ENCODE measurements at regions not wholly inside any gene's neighbourhood (a gene's known extent, or its start where the extent isn't known, plus 50 kb on each side); places are given as distances from the start of the nearest gene placed in this dataset.
A peak's percentile ranks its signal among the peaks of the same experiment; 100 is the strongest.

DNA sequence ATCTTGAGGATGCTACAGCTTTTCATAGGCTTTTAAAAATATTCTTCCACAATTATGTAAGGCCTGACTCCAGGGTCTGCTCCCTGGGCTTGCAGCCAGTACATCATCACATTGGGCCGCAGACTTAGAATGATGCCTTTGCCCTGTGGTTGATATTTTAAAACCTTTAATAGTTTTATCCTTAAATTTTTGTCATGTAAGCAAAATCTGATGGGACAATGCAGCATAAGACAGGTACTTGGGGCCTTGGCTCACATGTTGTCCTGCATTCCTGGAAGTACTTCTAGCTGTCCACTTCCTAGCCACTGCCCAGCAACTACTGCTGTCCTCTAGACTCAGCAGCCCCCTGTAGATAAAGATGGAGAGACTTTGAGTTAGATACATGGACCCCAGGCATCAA is 197.3 kb upstream of the SLITRK3 start:
- Histone ChIP-seq H3K4me3 (no peak overlapping the region), H3K27ac (no peak overlapping the region), H3K4me1 (replicated peaks in 1 of 2) (no peaks in the 10 kb centered on the region)
- WGBS, 10 experiments = 0 to 100% (median 89%) methylated on average over 1 of the region's 1 CpG; no CpG with 5 or more reads in 4 of the 10 experiments
- in situ Hi-C loops (cut with MboI; ENCODE audit: low pct_unique_long_range_greater_than_20kb in 2 of 9, low sequenced_read_pairs in 9 of 9, unreplicated experiment in 9 of 9) = no loop called here
- ATAC-seq (replicated peaks in 6 of 8) = no peak

DNA sequence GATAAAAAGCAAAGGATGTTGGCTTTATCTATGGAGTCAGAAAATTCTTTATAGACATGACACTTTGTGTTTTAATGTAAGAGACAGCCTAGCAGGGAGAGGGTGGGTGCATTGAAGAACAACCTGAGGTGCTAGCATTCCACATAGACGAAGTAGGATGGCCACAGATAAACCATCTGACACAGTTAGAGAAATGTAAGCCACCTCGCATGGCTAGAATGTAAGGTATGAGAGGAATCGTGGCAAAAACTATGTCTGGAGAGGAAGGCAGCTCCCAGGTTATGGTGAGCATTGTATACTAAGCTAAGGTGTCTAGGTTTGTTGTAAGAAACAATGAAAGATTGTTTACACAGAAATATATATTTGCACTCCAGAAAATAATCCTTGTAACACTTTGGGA is 194.0 kb upstream of the SLITRK3 start:
- no peak overlapping the region for H3K27ac ChIP-seq
- H3K4me3 ChIP-seq = no peak overlapping the region
- no peak for ATAC-seq (replicated peaks in 6 of 8)
- in situ Hi-C loops (cut with MboI; ENCODE audit: low pct_unique_long_range_greater_than_20kb in 2 of 9, low sequenced_read_pairs in 9 of 9, unreplicated experiment in 9 of 9) = no loop called here
- WGBS, 10 experiments = 10 to 93% (median 67%) methylated on average over 1 to 3 of the region's 3 CpGs; no CpG with 5 or more reads in 3 of the 10 experiments
- H3K4me1 ChIP-seq (replicated peaks in 1 of 2) = no peaks in the 10 kb centered on the region

DNA sequence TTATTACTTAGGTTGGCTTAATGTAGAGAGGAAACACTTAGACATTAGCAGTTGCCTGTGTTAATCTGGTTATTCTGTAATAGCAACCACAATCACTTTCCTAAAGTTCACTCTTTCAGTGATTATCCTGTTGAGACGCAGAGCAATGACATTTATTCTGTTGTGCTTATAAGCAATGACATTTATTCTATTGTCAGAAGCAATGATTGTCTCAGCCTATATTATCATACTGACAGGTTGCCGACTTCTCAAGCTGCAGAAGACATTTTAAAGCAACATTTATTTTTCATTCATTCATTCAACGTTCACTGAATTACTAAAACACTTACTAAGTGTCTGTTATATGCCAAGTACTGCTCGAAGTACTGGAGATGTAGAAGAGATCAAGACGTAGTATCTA is 193.5 kb upstream of the SLITRK3 start:
- in situ Hi-C loops (cut with MboI; ENCODE audit: low pct_unique_long_range_greater_than_20kb in 2 of 9, low sequenced_read_pairs in 9 of 9, unreplicated experiment in 9 of 9) = no loop called here
- WGBS, 10 experiments = 7 to 92% (median 76%) methylated on average over 1 to 5 of the region's 5 CpGs

DNA sequence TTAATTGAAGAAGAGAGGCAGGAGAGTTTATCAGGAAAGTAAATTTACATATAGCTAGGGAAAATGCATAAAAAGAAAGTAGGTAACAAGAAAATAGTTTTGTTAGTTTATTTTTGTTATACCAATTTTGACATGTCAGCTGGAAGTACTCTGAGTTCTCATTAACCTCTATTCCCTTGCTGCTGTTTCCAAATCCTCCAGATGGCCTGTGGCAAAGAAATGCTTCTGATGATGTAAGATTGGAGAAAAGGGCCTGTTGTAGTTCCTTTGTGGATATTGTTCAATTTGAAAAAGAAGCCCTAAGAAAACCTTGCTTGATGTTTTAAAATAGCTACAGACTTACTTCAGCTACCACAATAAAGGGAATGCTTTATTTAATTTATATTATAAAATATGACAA is 192.9 kb upstream of the SLITRK3 start:
- in situ Hi-C loops (cut with MboI; ENCODE audit: low pct_unique_long_range_greater_than_20kb in 2 of 9, low sequenced_read_pairs in 9 of 9, unreplicated experiment in 9 of 9) = no loop called here
- no peak overlapping the region for H3K27ac ChIP-seq
- no peak overlapping the region for H3K4me3 ChIP-seq
- ATAC-seq (replicated peaks in 6 of 8) = no peak
- H3K4me1 ChIP-seq (replicated peaks in 1 of 2) = no peaks in the 10 kb centered on the region

More for the DNA sequence above, 193.5 kb upstream of the SLITRK3 start:
- Histone ChIP-seq H3K4me1 (replicated peaks in 1 of 2) (no peaks in the 10 kb centered on the region), H3K27ac (no peak overlapping the region), H3K4me3 (no peak overlapping the region)
- no peak for ATAC-seq (replicated peaks in 6 of 8)

DNA sequence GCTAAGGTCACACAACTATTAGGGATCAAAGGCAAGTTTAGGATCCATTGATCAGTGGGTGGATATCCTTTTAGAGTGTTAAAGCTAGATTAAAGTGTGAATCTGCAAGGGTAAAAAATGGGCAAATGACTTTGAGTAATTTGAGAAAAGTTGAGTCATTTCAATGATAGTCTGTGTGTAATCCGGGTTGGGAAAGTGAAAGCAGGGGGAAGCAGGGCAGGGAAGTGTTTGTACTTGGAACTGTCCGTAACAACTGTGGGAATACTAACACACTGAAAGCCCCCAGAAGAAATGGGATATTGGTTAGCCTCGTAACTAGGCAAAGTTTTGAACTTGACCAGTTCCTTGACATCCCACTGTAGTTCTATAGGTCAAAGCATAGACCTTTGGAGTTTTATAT is 187.2 kb upstream of the SLITRK3 start:
- WGBS, 10 experiments = 0 to 100% (median 88%) methylated on average over 1 to 3 of the region's 3 CpGs
- in situ Hi-C loops (cut with MboI; ENCODE audit: low pct_unique_long_range_greater_than_20kb in 2 of 9, low sequenced_read_pairs in 9 of 9, unreplicated experiment in 9 of 9) = no loop called here
- ATAC-seq (replicated peaks in 6 of 8) = no peak
- no peak overlapping the region for H3K27ac ChIP-seq
- no peaks in the 10 kb centered on the region for H3K4me1 ChIP-seq (replicated peaks in 1 of 2)
- H3K4me3 ChIP-seq = no peak overlapping the region

DNA sequence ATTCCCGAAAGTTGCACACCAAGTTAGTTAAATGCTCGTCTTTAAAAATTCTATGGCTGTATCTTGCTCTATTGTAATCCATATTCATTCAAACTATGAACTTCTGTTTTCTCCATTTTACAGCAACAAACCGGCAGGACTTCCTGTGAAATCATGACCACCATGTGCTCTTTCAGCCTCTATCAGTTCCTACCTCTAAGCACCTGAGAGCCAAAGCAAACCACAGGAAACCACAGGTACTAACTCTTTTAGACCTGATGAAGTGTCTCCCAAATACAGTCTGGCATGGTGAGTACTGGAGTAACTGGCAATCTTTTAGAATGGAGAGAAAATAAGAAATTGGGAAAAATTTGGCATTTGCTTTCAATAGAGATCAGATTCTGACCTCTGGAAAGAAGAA is 186.5 kb upstream of the SLITRK3 start:
- no peak overlapping the region for H3K4me3 ChIP-seq
- H3K4me1 ChIP-seq (replicated peaks in 1 of 2) = no peaks in the 10 kb centered on the region
- WGBS, 10 experiments = 0 to 100% (median 75%) methylated on average over 1 to 3 of the region's 3 CpGs
- H3K27ac ChIP-seq = no peak overlapping the region
- in situ Hi-C loops (cut with MboI; ENCODE audit: low pct_unique_long_range_greater_than_20kb in 2 of 9, low sequenced_read_pairs in 9 of 9, unreplicated experiment in 9 of 9) = no loop called here
- no peak for ATAC-seq (replicated peaks in 6 of 8)

DNA sequence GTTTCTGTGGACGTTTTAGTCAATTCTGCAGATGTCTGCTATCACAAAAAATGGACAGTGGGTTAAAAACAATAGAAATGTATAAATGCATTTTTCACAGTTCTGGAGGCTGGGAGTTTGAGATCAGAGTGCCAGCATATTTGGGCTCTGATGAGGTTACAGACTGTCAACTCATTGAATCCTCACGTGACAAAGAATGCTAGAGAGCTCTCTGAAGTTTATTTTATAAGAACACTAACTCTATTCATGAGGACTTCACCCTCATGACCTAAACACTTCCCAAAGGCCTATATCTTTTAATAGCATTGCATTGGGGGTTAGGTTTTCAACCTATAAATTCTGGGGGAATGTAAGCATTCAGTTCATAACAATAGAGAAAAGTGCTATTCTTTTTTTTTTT is 182.6 kb upstream of the SLITRK3 start:
- H3K27ac ChIP-seq = no peak overlapping the region
- no peak overlapping the region for H3K4me3 ChIP-seq
- no peak for ATAC-seq (replicated peaks in 6 of 8)
- no peaks in the 10 kb centered on the region for H3K4me1 ChIP-seq (replicated peaks in 1 of 2)
- 0 to 82% (median 51%) methylated on average over 1 to 2 of the region's 2 CpGs; no CpG with 5 or more reads in 1 of the 10 experiments for WGBS, 10 experiments
- in situ Hi-C loops (cut with MboI; ENCODE audit: low pct_unique_long_range_greater_than_20kb in 2 of 9, low sequenced_read_pairs in 9 of 9, unreplicated experiment in 9 of 9) = no loop called here

DNA sequence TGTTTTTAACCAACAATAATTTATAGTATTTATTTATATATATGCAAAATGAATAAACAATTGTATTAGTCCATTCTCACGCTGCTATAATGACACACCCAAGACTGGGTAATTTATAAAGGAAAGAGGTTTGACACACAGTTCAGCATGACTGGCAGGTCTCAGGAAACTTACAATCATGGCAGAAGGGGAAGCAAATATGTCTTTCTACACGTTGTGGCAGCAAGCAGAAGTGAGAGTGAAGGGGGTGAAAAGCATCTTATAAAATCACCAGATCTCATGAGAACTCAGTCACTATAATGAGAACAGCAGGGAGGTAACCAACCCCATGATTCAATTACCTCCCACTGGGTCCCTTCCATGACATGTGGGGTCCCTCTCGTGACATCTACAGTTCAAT is 162.8 kb upstream of the SLITRK3 start:
- ATAC-seq (replicated peaks in 6 of 8) = no peak
- H3K4me3 ChIP-seq = no peak overlapping the region
- 0 to 94% (median 73%) methylated on average over 1 to 3 of the region's 3 CpGs for WGBS, 10 experiments
- H3K27ac ChIP-seq = no peak overlapping the region
- no peaks in the 10 kb centered on the region for H3K4me1 ChIP-seq (replicated peaks in 1 of 2)
- in situ Hi-C loops (cut with MboI; ENCODE audit: low pct_unique_long_range_greater_than_20kb in 2 of 9, low sequenced_read_pairs in 9 of 9, unreplicated experiment in 9 of 9) = no loop called here

DNA sequence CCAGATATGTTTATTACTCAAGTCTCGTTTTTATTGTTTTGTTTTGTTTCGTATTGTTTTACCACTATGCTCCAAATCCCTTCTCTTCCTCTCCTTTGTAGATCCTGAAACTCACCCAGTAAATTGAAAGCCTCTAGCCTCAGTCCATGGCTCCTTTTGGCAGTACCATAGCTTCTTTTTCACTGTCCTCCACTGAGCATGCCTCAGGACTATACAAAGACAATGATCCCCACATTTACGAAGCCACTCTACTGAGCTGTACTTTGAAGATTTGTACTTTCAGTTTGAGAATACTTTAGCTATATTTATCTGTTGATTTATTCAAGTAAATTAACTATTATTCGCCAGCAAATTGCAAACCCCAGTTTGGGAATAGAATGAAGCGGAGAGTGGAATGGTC is 159.1 kb upstream of the SLITRK3 start:
- 8 to 100% (median 86%) methylated on average over 1 to 5 of the region's 5 CpGs; no CpG with 5 or more reads in 1 of the 10 experiments for WGBS, 10 experiments
- in situ Hi-C loops (cut with MboI; ENCODE audit: low pct_unique_long_range_greater_than_20kb in 2 of 9, low sequenced_read_pairs in 9 of 9, unreplicated experiment in 9 of 9) = no loop called here
- no peak overlapping the region for H3K27ac ChIP-seq
- no peak overlapping the region for H3K4me3 ChIP-seq
- no peaks in the 10 kb centered on the region for H3K4me1 ChIP-seq (replicated peaks in 1 of 2)
- no peak for ATAC-seq (replicated peaks in 6 of 8)

DNA sequence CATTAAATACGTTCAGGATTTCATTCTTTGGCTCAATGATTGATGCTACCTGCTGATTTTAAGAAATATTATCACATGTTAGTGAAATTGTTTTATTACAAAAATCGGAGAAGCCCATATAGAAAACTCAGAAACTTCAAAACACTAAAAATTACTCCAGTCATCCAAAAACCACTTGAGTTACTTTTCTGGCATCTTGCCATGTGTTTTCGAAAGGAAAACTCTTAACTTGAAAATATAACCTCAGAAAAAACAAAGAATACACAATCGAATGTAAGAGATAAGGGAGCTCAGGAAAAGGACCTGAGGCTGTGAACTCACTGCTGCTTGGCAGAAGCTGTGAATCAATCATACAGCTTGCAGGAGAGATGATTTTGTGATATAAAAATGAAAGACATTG is 151.3 kb upstream of the SLITRK3 start:
- in situ Hi-C loops (cut with MboI; ENCODE audit: low pct_unique_long_range_greater_than_20kb in 2 of 9, low sequenced_read_pairs in 9 of 9, unreplicated experiment in 9 of 9) = no loop called here
- Histone ChIP-seq H3K27ac (no peak overlapping the region), H3K4me1 (replicated peaks in 1 of 2) (no peaks in the 10 kb centered on the region), H3K4me3 (no peak overlapping the region)
- WGBS, 10 experiments = 19 to 95% (median 60%) methylated on average over 2 to 4 of the region's 4 CpGs
- no peak for ATAC-seq (replicated peaks in 6 of 8)

DNA sequence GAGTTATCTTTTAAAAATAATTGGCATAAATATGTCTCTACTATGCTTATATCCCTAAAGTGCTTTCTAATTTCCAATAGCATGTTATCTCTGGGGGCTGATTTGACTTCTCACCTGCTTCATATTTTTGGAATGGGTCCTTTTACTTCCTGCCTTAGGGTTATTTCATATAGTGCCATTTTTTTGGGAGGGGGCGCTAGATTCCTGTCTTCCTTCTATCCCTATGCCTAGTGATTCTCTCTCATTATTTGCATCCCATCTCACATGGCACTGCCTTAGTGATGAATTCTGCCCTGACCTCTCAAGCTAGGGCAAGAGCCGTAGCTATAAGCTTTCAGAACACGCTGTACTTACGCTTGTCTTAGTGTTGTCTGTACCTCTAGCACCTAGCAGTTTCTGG is 150.3 kb upstream of the SLITRK3 start:
- WGBS, 10 experiments = 0 to 100% (median 70%) methylated on average over 1 to 4 of the region's 4 CpGs; no CpG with 5 or more reads in 1 of the 10 experiments

DNA sequence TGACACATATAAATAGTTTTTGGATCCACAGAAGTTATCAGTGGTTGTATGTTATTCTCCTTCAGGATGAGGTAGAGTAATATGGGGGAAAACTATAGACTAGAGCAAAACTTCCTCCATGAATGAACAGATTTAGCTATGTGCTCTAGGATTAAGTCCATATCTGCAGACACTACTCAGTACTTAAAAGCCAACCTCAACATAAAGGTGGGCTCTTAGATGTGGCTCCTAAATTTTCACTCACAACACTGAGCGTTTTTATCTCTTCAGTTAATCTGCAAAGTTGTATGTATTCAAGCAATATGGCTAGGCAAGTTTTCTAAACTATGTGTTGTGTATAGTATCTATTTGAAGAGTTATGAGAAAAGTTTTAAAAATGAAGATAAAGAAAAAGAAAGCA is 147.0 kb upstream of the SLITRK3 start:
- in situ Hi-C loops (cut with MboI; ENCODE audit: low pct_unique_long_range_greater_than_20kb in 2 of 9, low sequenced_read_pairs in 9 of 9, unreplicated experiment in 9 of 9) = no loop called here
- 0 to 100% (median 71%) methylated on average over 1 of the region's 1 CpG; no CpG with 5 or more reads in 3 of the 10 experiments for WGBS, 10 experiments
- H3K27ac ChIP-seq = no peak overlapping the region
- ATAC-seq (replicated peaks in 6 of 8) = no peak
- no peaks in the 10 kb centered on the region for H3K4me1 ChIP-seq (replicated peaks in 1 of 2)
- H3K4me3 ChIP-seq = no peak overlapping the region

More for the DNA sequence above, 150.3 kb upstream of the SLITRK3 start:
- Histone ChIP-seq H3K4me1 (replicated peaks in 1 of 2) (no peaks in the 10 kb centered on the region), H3K4me3 (no peak overlapping the region), H3K27ac (no peak overlapping the region)
- in situ Hi-C loops (cut with MboI; ENCODE audit: low pct_unique_long_range_greater_than_20kb in 2 of 9, low sequenced_read_pairs in 9 of 9, unreplicated experiment in 9 of 9) = no loop called here
- ATAC-seq (replicated peaks in 6 of 8) = peak in 2 of 8 experiments; percentile 13 to 43

DNA sequence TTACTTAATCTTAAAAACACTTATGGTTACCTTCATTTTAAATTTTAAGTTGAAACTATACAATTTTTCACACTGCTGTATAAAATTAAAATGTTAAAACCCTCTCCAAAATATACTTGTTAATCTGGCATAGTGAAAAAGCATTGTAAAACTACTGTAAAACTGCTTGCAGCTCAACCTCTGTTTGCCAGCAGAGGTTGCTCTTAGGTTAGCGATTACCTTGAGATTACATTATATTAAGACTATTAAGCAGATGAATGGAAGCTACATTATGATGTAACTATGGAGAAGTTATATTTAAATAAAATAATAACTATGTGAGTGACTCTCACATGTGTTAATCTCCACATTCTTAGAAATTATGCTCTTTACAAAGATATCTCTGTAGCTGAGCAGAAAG is 143.6 kb upstream of the SLITRK3 start:
- H3K4me3 ChIP-seq = no peak overlapping the region
- in situ Hi-C loops (cut with MboI; ENCODE audit: low pct_unique_long_range_greater_than_20kb in 2 of 9, low sequenced_read_pairs in 9 of 9, unreplicated experiment in 9 of 9) = no loop called here
- no peaks in the 10 kb centered on the region for H3K4me1 ChIP-seq (replicated peaks in 1 of 2)
- ATAC-seq (replicated peaks in 6 of 8) = peak in 1 of 8 experiments; percentile 35
- H3K27ac ChIP-seq = no peak overlapping the region
- WGBS, 10 experiments = 0 to 100% (median 78%) methylated on average over 1 of the region's 1 CpG; no CpG with 5 or more reads in 2 of the 10 experiments

DNA sequence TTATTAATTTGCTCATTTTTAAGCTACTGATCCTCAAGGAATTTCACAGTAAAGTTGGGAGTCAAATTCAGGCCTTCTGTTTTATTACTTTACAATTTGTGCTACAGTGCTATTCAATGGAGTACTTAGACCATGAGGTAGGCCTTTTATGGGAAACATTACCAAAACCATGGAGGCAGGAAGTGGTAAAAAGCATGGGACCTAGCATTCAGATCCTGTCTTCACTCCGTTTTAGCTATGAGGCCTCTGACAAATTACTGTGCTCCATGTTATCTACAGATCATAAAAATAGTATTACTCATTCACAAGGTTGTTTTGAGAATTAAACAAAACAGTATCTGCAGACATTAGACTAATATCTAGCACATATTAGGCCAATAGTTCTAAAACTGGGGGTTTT is 140.6 kb upstream of the SLITRK3 start:
- Histone ChIP-seq H3K4me3 (no peak overlapping the region), H3K4me1 (replicated peaks in 1 of 2) (no peaks in the 10 kb centered on the region), H3K27ac (no peak overlapping the region)
- ATAC-seq (replicated peaks in 6 of 8) = no peak
- in situ Hi-C loops (cut with MboI; ENCODE audit: low pct_unique_long_range_greater_than_20kb in 2 of 9, low sequenced_read_pairs in 9 of 9, unreplicated experiment in 9 of 9) = no loop called here
- WGBS, 10 experiments = 0 to 100% (median 38%) methylated on average over 1 of the region's 1 CpG; no CpG with 5 or more reads in 2 of the 10 experiments
